Neural cell (in vitro differentiated cells): ENCODE measurements at regions not wholly inside any gene's neighbourhood (a gene's known extent, or its start where the extent isn't known, plus 50 kb on each side); places are given as distances from the start of the nearest gene placed in this dataset.

Experiments used
- H2AFZ ChIP-seq: fragments of 200-600, 300-800 bp; sonication (generic), shearing (Covaris generic); 2 replicates; pipeline ENCODE4 v1.6.0; 2014; ENCODE audit warnings: low read depth, mild to moderate bottlenecking, antibody characterized with exemption, low read length, moderate library complexity
- H3F3A ChIP-seq: fragments of 200-600 bp; shearing (Covaris generic); 2 replicates; pipeline ENCODE4 v1.6.1; 2016; ENCODE audit warnings: mild to moderate bottlenecking, moderate library complexity, mixed read lengths, antibody characterized with exemption, low read length; ENCODE audit not compliant: insufficient read depth, poor library complexity, severe bottlenecking
- H3K27ac ChIP-seq: fragments of 200-600, 300-800 bp; sonication (generic), shearing (Covaris generic); 2 replicates; pipeline ENCODE4 v1.5.1; 2014; ENCODE audit warnings: mild to moderate bottlenecking, low read length, moderate library complexity
- H3K27me3 ChIP-seq: fragments of 300-800, 200-600 bp; sonication (generic), shearing (Covaris generic); 2 replicates; pipeline ENCODE4 v1.6.0; 2014; ENCODE audit warnings: mild to moderate bottlenecking, low read depth, low read length, moderate library complexity; ENCODE audit not compliant: insufficient read depth
- H3K36me3 ChIP-seq: fragments of 300-800, 200-600 bp; sonication (generic), shearing (Covaris generic); 2 replicates; pipeline ENCODE4 v1.5.1; 2014; ENCODE audit warnings: mild to moderate bottlenecking, antibody characterized with exemption, low read length, moderate library complexity; ENCODE audit not compliant: insufficient read depth
- H3K4me2 ChIP-seq: fragments of 300-800, 200-600 bp; sonication (generic), shearing (Covaris generic); 2 replicates; pipeline ENCODE4 v1.6.0; 2014; ENCODE audit warnings: mild to moderate bottlenecking, low read length
- H3K4me3 ChIP-seq: fragments of 300-800, 200-600 bp; sonication (generic), shearing (Covaris generic); 2 replicates; pipeline ENCODE4 v1.5.1; 2014; ENCODE audit warnings: mild to moderate bottlenecking, low read length, moderate library complexity
- H3K79me2 ChIP-seq: fragments of 200-600 bp; shearing (Covaris generic); replicated peaks from 2 replicates; pipeline ENCODE4 v1.6.0; 2014; ENCODE audit warnings: mild to moderate bottlenecking, low read length, moderate library complexity; ENCODE audit not compliant: insufficient read depth
- H3K9ac ChIP-seq: fragments of 300-800, 200-600 bp; sonication (generic), shearing (Covaris generic); 2 replicates; pipeline ENCODE4 v1.6.1; 2016; ENCODE audit warnings: mild to moderate bottlenecking, low read length, mixed read lengths
- H3K9me2 ChIP-seq: fragments of 200-600 bp; shearing (Covaris generic); 2 replicates; pipeline ENCODE4 v1.6.1; 2016; ENCODE audit warnings: mild to moderate bottlenecking, low read length, mixed read lengths; ENCODE audit not compliant: insufficient read depth
- H3K9me3 ChIP-seq: fragments of 200-600, 300-800 bp; sonication (generic), shearing (Covaris generic); 2 replicates; pipeline ENCODE4 v1.6.1; 2016; ENCODE audit warnings: mild to moderate bottlenecking, mixed run types, low read length, moderate library complexity, mixed read lengths
- H4K20me1 ChIP-seq: fragments of 200-600 bp; shearing (Covaris generic); 2 replicates; pipeline ENCODE4 v1.6.1; 2016; ENCODE audit warnings: mild to moderate bottlenecking, mixed run types; ENCODE audit not compliant: insufficient read depth
- EP300 ChIP-seq: fragments of 450-650 bp; conservative IDR thresholded peaks from 2 replicates; pipeline ENCODE4 v1.6.1; 2014; ENCODE audit warnings: antibody characterized with exemption, mild to moderate bottlenecking, moderate library complexity; ENCODE audit not compliant: poor library complexity, severe bottlenecking
- EZH2 ChIP-seq: fragments of 200-600, 300-800 bp; shearing (Covaris generic), sonication (generic); IDR thresholded peaks from 2 replicates; pipeline ENCODE4 v1.6.1; 2014; ENCODE audit warnings: antibody characterized with exemption, low read length, borderline replicate concordance, mild to moderate bottlenecking; ENCODE audit not compliant: insufficient read depth, poor library complexity, severe bottlenecking
- MXI1 ChIP-seq: fragments of 450-650 bp; conservative IDR thresholded peaks from 2 replicates; pipeline ENCODE4 v1.6.1; 2014; ENCODE audit warnings: antibody characterized with exemption, mild to moderate bottlenecking; ENCODE audit not compliant: poor library complexity, severe bottlenecking
- POLR2AphosphoS5 ChIP-seq: IDR thresholded peaks from 2 replicates; pipeline ENCODE4 v1.6.1; 2012
- RAD21 ChIP-seq: fragments of 450-650 bp; conservative IDR thresholded peaks from 2 replicates; pipeline ENCODE4 v1.6.1; 2014; ENCODE audit warnings: antibody characterized with exemption, mild to moderate bottlenecking, moderate library complexity
- SMC3 ChIP-seq: fragments of 450-650 bp; conservative IDR thresholded peaks from 2 replicates; pipeline ENCODE4 v1.6.1; 2014; ENCODE audit warnings: antibody characterized with exemption, mild to moderate bottlenecking, moderate library complexity; ENCODE audit not compliant: poor library complexity
- TAF1 ChIP-seq: IDR thresholded peaks from 2 replicates; pipeline ENCODE4 v1.6.1; 2012; ENCODE audit warnings: low read depth
- TF ChIP-seq, protein P1 (sequence below): fragments of 450-650 bp; IDR thresholded peaks from 2 replicates; pipeline ENCODE4 v1.5.1; 2014; ENCODE audit warnings: antibody characterized with exemption, mild to moderate bottlenecking, moderate library complexity; ENCODE audit not compliant: poor library complexity, severe bottlenecking
- TF ChIP-seq, protein P2 (sequence below): IDR thresholded peaks from 2 replicates; pipeline ENCODE4 v1.6.1; 2012; ENCODE audit warnings: borderline replicate concordance

DNA sequence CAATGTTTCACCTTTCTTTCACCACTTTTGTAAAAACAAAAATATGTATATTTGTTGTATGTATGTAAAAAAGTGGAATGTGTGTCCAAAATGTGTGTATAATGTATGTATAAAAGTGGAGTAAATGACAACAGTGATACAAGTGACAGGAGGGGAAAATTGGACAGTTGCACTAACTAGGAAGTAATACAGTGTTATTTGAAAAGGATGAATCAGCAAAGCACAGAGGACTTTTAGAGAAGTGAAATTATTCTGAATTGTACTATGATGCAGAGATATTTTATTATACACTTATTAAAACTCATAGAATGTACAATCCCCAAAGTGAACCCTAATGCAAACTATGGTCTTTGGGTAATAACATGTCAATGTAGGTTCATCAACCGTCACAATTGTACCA lies 331.3 kb upstream of the CNTNAP5 start:
- Histone ChIP-seq H3K36me3 (no peaks in the 10 kb centered on the region), H3K27ac (no peak overlapping the region), H3K4me2 (no peak overlapping the region), H3K9ac (no peak overlapping the region), H3K79me2 (no peaks in the 10 kb centered on the region), H3K9me3 (no peaks in the 10 kb centered on the region), H4K20me1 (no peaks in the 10 kb centered on the region), H2AFZ (no peak overlapping the region), H3K27me3 (no peaks in the 10 kb centered on the region), H3K4me3 (no peak overlapping the region), H3K9me2 (no peaks in the 10 kb centered on the region), H3F3A (no peaks in the 10 kb centered on the region)
- TF ChIP-seq EP300 (no peak), RAD21 (no peak), POLR2AphosphoS5 (no peak), EZH2 (no peak), TAF1 (no peak), SMC3 (no peak), MXI1 (no peak)
- TF ChIP-seq, protein P1, sequence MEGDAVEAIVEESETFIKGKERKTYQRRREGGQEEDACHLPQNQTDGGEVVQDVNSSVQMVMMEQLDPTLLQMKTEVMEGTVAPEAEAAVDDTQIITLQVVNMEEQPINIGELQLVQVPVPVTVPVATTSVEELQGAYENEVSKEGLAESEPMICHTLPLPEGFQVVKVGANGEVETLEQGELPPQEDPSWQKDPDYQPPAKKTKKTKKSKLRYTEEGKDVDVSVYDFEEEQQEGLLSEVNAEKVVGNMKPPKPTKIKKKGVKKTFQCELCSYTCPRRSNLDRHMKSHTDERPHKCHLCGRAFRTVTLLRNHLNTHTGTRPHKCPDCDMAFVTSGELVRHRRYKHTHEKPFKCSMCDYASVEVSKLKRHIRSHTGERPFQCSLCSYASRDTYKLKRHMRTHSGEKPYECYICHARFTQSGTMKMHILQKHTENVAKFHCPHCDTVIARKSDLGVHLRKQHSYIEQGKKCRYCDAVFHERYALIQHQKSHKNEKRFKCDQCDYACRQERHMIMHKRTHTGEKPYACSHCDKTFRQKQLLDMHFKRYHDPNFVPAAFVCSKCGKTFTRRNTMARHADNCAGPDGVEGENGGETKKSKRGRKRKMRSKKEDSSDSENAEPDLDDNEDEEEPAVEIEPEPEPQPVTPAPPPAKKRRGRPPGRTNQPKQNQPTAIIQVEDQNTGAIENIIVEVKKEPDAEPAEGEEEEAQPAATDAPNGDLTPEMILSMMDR, result no peak
- TF ChIP-seq, protein P2, sequence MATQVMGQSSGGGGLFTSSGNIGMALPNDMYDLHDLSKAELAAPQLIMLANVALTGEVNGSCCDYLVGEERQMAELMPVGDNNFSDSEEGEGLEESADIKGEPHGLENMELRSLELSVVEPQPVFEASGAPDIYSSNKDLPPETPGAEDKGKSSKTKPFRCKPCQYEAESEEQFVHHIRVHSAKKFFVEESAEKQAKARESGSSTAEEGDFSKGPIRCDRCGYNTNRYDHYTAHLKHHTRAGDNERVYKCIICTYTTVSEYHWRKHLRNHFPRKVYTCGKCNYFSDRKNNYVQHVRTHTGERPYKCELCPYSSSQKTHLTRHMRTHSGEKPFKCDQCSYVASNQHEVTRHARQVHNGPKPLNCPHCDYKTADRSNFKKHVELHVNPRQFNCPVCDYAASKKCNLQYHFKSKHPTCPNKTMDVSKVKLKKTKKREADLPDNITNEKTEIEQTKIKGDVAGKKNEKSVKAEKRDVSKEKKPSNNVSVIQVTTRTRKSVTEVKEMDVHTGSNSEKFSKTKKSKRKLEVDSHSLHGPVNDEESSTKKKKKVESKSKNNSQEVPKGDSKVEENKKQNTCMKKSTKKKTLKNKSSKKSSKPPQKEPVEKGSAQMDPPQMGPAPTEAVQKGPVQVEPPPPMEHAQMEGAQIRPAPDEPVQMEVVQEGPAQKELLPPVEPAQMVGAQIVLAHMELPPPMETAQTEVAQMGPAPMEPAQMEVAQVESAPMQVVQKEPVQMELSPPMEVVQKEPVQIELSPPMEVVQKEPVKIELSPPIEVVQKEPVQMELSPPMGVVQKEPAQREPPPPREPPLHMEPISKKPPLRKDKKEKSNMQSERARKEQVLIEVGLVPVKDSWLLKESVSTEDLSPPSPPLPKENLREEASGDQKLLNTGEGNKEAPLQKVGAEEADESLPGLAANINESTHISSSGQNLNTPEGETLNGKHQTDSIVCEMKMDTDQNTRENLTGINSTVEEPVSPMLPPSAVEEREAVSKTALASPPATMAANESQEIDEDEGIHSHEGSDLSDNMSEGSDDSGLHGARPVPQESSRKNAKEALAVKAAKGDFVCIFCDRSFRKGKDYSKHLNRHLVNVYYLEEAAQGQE, result no peak

DNA sequence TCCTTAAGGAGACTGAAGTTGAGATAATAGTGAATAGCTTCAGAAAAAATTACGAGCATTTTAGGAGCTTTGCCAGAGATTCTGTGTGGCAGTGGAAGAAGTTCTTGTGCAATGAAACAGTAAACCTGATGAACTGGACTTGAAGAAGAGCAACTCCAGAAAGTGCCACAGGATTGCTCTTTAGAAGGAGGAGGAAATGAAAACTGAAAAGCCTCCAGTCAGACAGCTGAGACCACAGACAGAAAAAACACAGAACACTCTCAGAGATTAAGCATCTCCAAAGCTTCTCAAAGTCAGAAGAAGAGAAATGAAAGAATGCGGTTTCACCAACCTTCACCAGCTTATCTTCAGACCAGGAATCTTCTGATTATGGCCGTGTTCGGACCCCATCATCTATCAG lies 329.7 kb upstream of the CNTNAP5 start:
- Histone ChIP-seq H3F3A (no peaks in the 10 kb centered on the region), H3K79me2 (no peaks in the 10 kb centered on the region), H3K4me3 (no peak overlapping the region), H4K20me1 (no peaks in the 10 kb centered on the region), H2AFZ (no peak overlapping the region), H3K27ac (no peak overlapping the region), H3K9ac (no peak overlapping the region), H3K9me3 (no peaks in the 10 kb centered on the region), H3K4me2 (no peak overlapping the region), H3K27me3 (no peaks in the 10 kb centered on the region), H3K36me3 (no peaks in the 10 kb centered on the region), H3K9me2 (no peaks in the 10 kb centered on the region)
- no peak for TF ChIP-seq MXI1
- no peak for TF ChIP-seq RAD21
- TF ChIP-seq, protein P2, result no peak
- TF ChIP-seq, protein P1, result no peak
- TF ChIP-seq EZH2, result no peak
